Endothelial cell (in vitro differentiated cells): ENCODE measurements at regions not wholly inside any gene's neighbourhood (a gene's known extent, or its start where the extent isn't known, plus 50 kb on each side); places are given as distances from the start of the nearest gene placed in this dataset.

Experiments used
- DNase-seq: peaks from one replicate; pipeline ENCODE4 v3.0.0; 2021; ENCODE audit warnings: low spot score
- H3K27ac Mint-ChIP-seq: one replicate; pipeline ENCODE4 v1.8.0; 2021; ENCODE audit warnings: mixed read lengths, inconsistent platforms; ENCODE audit not compliant: unreplicated experiment
- H3K27me3 Mint-ChIP-seq: one replicate; pipeline ENCODE4 v1.8.0; 2021; ENCODE audit warnings: mild to moderate bottlenecking, moderate library complexity, mixed read lengths, inconsistent platforms; ENCODE audit not compliant: unreplicated experiment
- H3K36me3 Mint-ChIP-seq: one replicate; pipeline ENCODE4 v1.8.0; 2021; ENCODE audit warnings: mild to moderate bottlenecking, low read depth, mixed read lengths, inconsistent platforms; ENCODE audit not compliant: unreplicated experiment
- H3K4me1 Mint-ChIP-seq: one replicate; pipeline ENCODE4 v1.8.0; 2021; ENCODE audit warnings: mild to moderate bottlenecking, mixed read lengths, inconsistent platforms; ENCODE audit not compliant: unreplicated experiment
- H3K4me3 Mint-ChIP-seq: one replicate; pipeline ENCODE4 v1.8.0; 2021; ENCODE audit warnings: mild to moderate bottlenecking, mixed read lengths, inconsistent platforms; ENCODE audit not compliant: unreplicated experiment
- H3K9me3 Mint-ChIP-seq: one replicate; pipeline ENCODE4 v1.8.0; 2021; ENCODE audit warnings: mixed read lengths, inconsistent platforms; ENCODE audit not compliant: unreplicated experiment
- TF ChIP-seq, protein P1 (sequence below): fragments of 200-600 bp; sonication (generic); IDR thresholded peaks from one replicate; pipeline ENCODE4 v1.5.0; 2021; ENCODE audit warnings: antibody characterized with exemption; ENCODE audit not compliant: unreplicated experiment

DNA sequence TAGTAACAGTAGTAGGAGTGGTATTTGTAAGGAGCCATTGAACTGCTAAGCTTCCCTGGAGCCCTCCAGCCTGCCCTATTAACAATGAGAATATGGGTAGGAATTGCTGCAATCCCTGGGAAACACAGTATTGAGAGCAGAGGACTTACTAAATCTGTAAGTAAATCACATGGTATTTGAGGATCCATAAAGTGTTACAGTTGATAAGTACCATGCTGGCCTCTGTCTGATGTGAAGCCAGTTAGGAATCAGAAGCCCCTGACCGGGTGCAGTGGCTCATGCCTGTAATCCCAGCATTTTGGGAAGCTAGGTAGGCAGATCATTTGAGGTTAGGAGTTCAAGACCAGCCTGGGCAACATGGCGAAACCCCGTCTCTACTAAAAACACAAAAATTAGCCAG lies 224.6 kb downstream of the C1D start:
- no peaks in the 10 kb centered on the region for H3K36me3 Mint-ChIP-seq
- TF ChIP-seq, protein P1, sequence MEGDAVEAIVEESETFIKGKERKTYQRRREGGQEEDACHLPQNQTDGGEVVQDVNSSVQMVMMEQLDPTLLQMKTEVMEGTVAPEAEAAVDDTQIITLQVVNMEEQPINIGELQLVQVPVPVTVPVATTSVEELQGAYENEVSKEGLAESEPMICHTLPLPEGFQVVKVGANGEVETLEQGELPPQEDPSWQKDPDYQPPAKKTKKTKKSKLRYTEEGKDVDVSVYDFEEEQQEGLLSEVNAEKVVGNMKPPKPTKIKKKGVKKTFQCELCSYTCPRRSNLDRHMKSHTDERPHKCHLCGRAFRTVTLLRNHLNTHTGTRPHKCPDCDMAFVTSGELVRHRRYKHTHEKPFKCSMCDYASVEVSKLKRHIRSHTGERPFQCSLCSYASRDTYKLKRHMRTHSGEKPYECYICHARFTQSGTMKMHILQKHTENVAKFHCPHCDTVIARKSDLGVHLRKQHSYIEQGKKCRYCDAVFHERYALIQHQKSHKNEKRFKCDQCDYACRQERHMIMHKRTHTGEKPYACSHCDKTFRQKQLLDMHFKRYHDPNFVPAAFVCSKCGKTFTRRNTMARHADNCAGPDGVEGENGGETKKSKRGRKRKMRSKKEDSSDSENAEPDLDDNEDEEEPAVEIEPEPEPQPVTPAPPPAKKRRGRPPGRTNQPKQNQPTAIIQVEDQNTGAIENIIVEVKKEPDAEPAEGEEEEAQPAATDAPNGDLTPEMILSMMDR = no peak
- no peak for DNase-seq
- no peak overlapping the region for H3K4me3 Mint-ChIP-seq
- peaks cover 1% of the 10 kb centered on the region for H3K27me3 Mint-ChIP-seq
- H3K27ac Mint-ChIP-seq = no peak overlapping the region
- H3K4me1 Mint-ChIP-seq = no peaks in the 10 kb centered on the region
- no peaks in the 10 kb centered on the region for H3K9me3 Mint-ChIP-seq

DNA sequence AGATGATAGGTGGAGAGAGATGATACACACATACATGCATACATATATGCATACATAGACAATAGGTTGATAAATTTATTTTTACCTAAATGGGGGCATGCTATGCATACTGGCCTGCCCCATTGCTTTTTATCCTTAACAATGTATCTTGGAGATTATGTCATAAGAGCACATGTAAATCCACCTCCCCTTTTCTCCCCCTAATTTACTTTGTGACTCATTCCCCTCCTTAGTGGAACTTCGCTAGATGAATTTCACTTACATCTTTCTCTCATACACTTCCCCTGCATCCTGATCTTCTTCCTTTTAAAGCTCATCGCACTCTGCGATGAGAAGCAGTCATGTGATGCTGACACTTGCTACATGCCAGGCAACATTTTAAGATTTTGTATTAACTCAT lies 223.6 kb downstream of the C1D start:
- H3K9me3 Mint-ChIP-seq = no peaks in the 10 kb centered on the region
- no peaks in the 10 kb centered on the region for H3K36me3 Mint-ChIP-seq
- H3K27ac Mint-ChIP-seq = no peak overlapping the region
- peaks cover 1% of the 10 kb centered on the region for H3K27me3 Mint-ChIP-seq
- TF ChIP-seq, protein P1 = no peak
- H3K4me1 Mint-ChIP-seq = no peaks in the 10 kb centered on the region
- DNase-seq = no peak
- no peak overlapping the region for H3K4me3 Mint-ChIP-seq

GRCh38 chr2:67839668-67840067 lies 223.1 kb downstream of the C1D start:
- DNase-seq = no peak
- no peaks in the 10 kb centered on the region for H3K36me3 Mint-ChIP-seq
- no peaks in the 10 kb centered on the region for H3K4me1 Mint-ChIP-seq
- peaks cover 1% of the 10 kb centered on the region for H3K27me3 Mint-ChIP-seq
- H3K4me3 Mint-ChIP-seq = no peak overlapping the region
- H3K9me3 Mint-ChIP-seq = no peaks in the 10 kb centered on the region
- H3K27ac Mint-ChIP-seq = no peak overlapping the region
- TF ChIP-seq, protein P1 = no peak

- no peaks in the 10 kb centered on the region for H3K36me3 Mint-ChIP-seq
- no peak overlapping the region for H3K27ac Mint-ChIP-seq
- peak; percentile 75 for DNase-seq
- no peak overlapping the region for H3K4me3 Mint-ChIP-seq
- H3K27me3 Mint-ChIP-seq = peaks cover 1% of the 10 kb centered on the region
- H3K9me3 Mint-ChIP-seq = no peaks in the 10 kb centered on the region
- TF ChIP-seq, protein P1 = peak; percentile 55
- H3K4me1 Mint-ChIP-seq = no peaks in the 10 kb centered on the region
These were observed 222.2 kb downstream of the C1D start for GRCh38 chr2:67840460-67841068.

DNA sequence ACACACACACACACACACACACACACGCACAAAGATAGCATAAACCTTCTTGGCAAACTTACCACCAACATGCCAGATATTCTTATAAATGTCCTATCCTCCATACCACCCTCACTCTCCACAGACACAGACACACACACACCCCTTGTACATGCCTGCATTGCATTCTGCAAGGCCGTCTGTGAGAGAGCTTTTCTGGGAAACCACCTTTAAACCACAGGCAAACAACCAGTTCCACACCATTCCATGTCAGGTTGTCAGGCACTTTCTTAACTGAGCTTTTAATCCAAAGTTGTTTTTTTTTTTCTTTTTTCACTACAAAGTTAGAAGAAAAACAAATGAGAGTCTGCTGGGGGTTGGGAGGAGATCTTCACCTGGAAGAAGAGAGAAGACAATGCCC lies 221.1 kb downstream of the C1D start:
- Mint-ChIP-seq H3K4me1 (no peaks in the 10 kb centered on the region), H3K27me3 (peaks cover 1% of the 10 kb centered on the region), H3K9me3 (no peaks in the 10 kb centered on the region), H3K4me3 (no peak overlapping the region), H3K27ac (no peak overlapping the region), H3K36me3 (no peaks in the 10 kb centered on the region)
- no peak for DNase-seq
- TF ChIP-seq, protein P1 = no peak
